T-cell (primary cell): ENCODE measurements at regions not wholly inside any gene's neighbourhood (a gene's known extent, or its start where the extent isn't known, plus 50 kb on each side); places are given as distances from the start of the nearest gene placed in this dataset.

Experiments
- ATAC-seq, 4 experiments: fragments of 200-7000 bp in 3 of 4; fragments of 150-1000 bp in 1 of 4; cut with Tn5 transposase; replicated peaks in 1 of 4; 1 replicate in 3 of 4; 2 replicates in 1 of 4; pipeline ENCODE4 v1.10.0; 2021; ENCODE audit warnings: moderate library complexity in 3 of 4, mild to moderate bottlenecking in 2 of 4, moderate number of reproducible peaks in 1 of 4
- CTCF ChIA-PET, 2 donors: fragments of 300-600 bp; sonication (Branson Sonifier 250); formaldehyde crosslinking; loops; one replicate each; lab custom pipeline; 2022; ENCODE audit warnings: antibody characterized with exemption in 2 of 2; lab: Charles Lee
- POLR2A ChIA-PET, 2 donors: fragments of 300-600 bp; sonication (Branson Sonifier 250); formaldehyde crosslinking; loops; one replicate each; lab custom pipeline; 2022; ENCODE audit warnings: antibody characterized with exemption in 2 of 2; lab: Charles Lee
- DNase-seq, 35 experiments: peaks; one replicate each; pipeline versions ENCODE4 v3.0.0 to v3.0.0-alpha.2; 2013 to 2023
- H3K27ac ChIP-seq: one replicate; pipeline ENCODE4 v1.5.1; 2013; ENCODE audit warnings: low read length
- H3K27me3 ChIP-seq, 2 experiments: replicated peaks in 1 of 2; 1 replicate in 1 of 2; 2 replicates in 1 of 2; pipeline versions ENCODE4 v1.6.1 to v1.7.0; 2013; ENCODE audit warnings: low read length in 1 of 2, mixed read lengths in 1 of 2; ENCODE audit not compliant: control insufficient read depth in 2 of 2, insufficient read depth in 2 of 2; ENCODE audit errors: extremely low read depth in 1 of 2
- H3K36me3 ChIP-seq, 2 donors: 1 replicate in 1 of 2; 2 replicates in 1 of 2; pipeline versions ENCODE4 v1.6.1 to v1.7.0; 2013; ENCODE audit warnings: low read length in 1 of 2; ENCODE audit not compliant: control insufficient read depth in 2 of 2, insufficient read depth in 1 of 2; ENCODE audit errors: extremely low read depth in 1 of 2
- H3K4me1 ChIP-seq, 2 experiments: 1 replicate in 1 of 2; 2 replicates in 1 of 2; pipeline versions ENCODE4 v1.6.1 to v1.7.0; 2013; ENCODE audit warnings: low read length in 2 of 2, mixed read lengths in 1 of 2; ENCODE audit not compliant: insufficient read depth in 2 of 2, control insufficient read depth in 1 of 2; ENCODE audit errors: extremely low read depth in 1 of 2
- H3K4me3 ChIP-seq, 2 donors: 1 replicate in 1 of 2; 2 replicates in 1 of 2; pipeline versions ENCODE4 v1.5.1 to v1.7.0; 2013; ENCODE audit warnings: mild to moderate bottlenecking in 2 of 2, low read length in 1 of 2, moderate library complexity in 1 of 2; ENCODE audit not compliant: control insufficient read depth in 1 of 2; ENCODE audit errors: extremely low read depth in 1 of 2
- H3K9me3 ChIP-seq: 2 replicates; pipeline ENCODE4 v1.7.0; 2013
- H3K27ac Mint-ChIP-seq, 2 donors: one replicate each; pipeline ENCODE4 v1.8.0; 2020 to 2021; ENCODE audit warnings: mild to moderate bottlenecking in 2 of 2, mixed read lengths in 2 of 2
- H3K27me3 Mint-ChIP-seq, 2 donors: one replicate each; pipeline ENCODE4 v1.8.0; 2021 to 2022; ENCODE audit warnings: mixed read lengths in 2 of 2
- H3K36me3 Mint-ChIP-seq: one replicate; pipeline ENCODE4 v1.8.0; 2021; ENCODE audit warnings: mixed read lengths
- H3K4me1 Mint-ChIP-seq, 3 donors: one replicate each; pipeline ENCODE4 v1.8.0; 2020 to 2022; ENCODE audit warnings: mixed read lengths in 3 of 3, mild to moderate bottlenecking in 1 of 3
- H3K4me3 Mint-ChIP-seq, 3 donors: one replicate each; pipeline ENCODE4 v1.8.0; 2020 to 2022; ENCODE audit warnings: mild to moderate bottlenecking in 3 of 3, mixed read lengths in 3 of 3, moderate library complexity in 3 of 3
- H3K9me3 Mint-ChIP-seq, 3 donors: one replicate each; pipeline ENCODE4 v1.8.0; 2020 to 2022; ENCODE audit warnings: mixed read lengths in 3 of 3
- WGBS: methylation state at CpG from one replicate; pipeline ENCODE4 v1.1.5; 2013; ENCODE audit warnings: missing lambda C conversion rate; ENCODE audit not compliant: insufficient coverage; 5-methylcytosine and 5-hydroxymethylcytosine counted together

DNA sequence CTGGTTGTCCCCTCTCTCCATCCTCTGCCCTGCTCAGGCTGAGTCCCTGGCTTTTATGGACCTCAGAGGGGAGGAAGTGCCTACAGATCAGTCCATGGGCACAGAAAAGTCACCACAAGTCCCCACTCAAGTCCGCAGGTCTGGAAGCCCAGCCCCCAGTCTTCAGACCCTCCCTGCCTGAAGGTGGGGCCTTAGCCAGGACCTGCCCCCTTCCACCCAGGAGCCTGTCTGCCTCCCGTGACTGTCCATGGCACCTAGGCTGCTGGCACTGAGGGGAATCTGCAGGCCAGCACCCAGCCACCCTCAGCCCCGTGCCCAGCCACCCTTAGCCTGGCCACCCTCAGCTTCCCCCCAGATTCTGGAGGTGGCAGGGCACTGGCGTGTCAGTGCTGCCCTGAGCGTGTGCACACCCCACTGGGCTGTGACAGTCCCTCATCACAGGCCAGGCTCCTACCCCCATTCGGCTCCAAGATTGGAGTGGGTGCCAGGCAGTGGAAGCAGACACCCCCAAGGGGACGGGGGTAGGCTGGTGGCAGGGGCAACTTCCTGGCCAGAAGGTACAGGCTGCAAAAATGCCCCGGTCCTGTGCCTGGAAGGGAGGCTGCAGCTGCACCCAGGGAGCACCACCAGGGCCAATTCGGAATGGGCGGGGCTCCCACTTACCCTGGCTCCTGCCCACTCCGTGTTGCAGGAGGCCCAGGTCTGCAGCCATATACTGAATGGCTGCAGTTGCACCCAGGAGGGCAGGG, 154.7 kb upstream of the RMP24 start:
- Mint-ChIP-seq H3K27me3 (peaks cover 5 to 11% of the 10 kb centered on the region in 2 donors), H3K9me3 (no peaks in the 10 kb centered on the region), H3K4me3 (no peak overlapping the region), H3K4me1 (no peaks in the 10 kb centered on the region), H3K27ac (no peak overlapping the region), H3K36me3 (no peaks in the 10 kb centered on the region)
- DNase-seq = no peak
- ChIA-PET POLR2A (no interaction called here), CTCF (no interaction called here)
- no peaks in the 10 kb centered on the region for H3K9me3 ChIP-seq
- no peaks in the 10 kb centered on the region for H3K36me3 ChIP-seq
- no peak for ATAC-seq
- WGBS = 80% methylated on average over 11 of the region's 11 CpGs
- no peak overlapping the region for H3K4me3 ChIP-seq
- no peak overlapping the region for H3K27ac ChIP-seq
- H3K4me1 ChIP-seq = no peaks in the 10 kb centered on the region
- H3K27me3 ChIP-seq = peaks cover 0 to 10% of the 10 kb centered on the region in 2 experiments

DNA sequence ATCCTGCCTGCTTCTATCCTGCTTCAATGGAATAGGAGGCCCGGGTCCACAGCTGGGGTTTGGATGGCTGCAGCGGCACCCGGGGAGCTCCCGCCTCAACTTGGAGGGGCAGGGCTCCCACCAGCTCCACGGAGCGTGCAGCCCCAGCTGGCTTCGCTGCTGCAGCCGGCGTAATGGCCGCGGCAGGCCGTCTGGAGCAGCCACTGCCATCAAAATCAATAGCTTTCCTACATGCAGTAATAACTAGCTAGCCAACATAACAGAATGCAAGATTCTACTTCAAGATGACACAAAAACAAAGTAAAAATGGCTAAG, 154.2 kb upstream of the RMP24 start:
- no peaks in the 10 kb centered on the region for H3K36me3 Mint-ChIP-seq
- Histone ChIP-seq H3K27me3 (peaks cover 0 to 10% of the 10 kb centered on the region in 2 experiments), H3K4me3 (no peak overlapping the region), H3K9me3 (no peaks in the 10 kb centered on the region), H3K4me1 (no peaks in the 10 kb centered on the region), H3K36me3 (no peaks in the 10 kb centered on the region), H3K27ac (no peak overlapping the region)
- 86% methylated on average over 8 of the region's 12 CpGs for WGBS
- CTCF ChIA-PET = no interaction called here
- POLR2A ChIA-PET = no interaction called here
- ATAC-seq (no peak), DNase-seq (no peak)
- H3K4me3 Mint-ChIP-seq = no peak overlapping the region
- no peaks in the 10 kb centered on the region for H3K9me3 Mint-ChIP-seq
- no peak overlapping the region for H3K27ac Mint-ChIP-seq
- H3K4me1 Mint-ChIP-seq = no peaks in the 10 kb centered on the region
- H3K27me3 Mint-ChIP-seq = peaks cover 5 to 11% of the 10 kb centered on the region in 2 donors

DNA sequence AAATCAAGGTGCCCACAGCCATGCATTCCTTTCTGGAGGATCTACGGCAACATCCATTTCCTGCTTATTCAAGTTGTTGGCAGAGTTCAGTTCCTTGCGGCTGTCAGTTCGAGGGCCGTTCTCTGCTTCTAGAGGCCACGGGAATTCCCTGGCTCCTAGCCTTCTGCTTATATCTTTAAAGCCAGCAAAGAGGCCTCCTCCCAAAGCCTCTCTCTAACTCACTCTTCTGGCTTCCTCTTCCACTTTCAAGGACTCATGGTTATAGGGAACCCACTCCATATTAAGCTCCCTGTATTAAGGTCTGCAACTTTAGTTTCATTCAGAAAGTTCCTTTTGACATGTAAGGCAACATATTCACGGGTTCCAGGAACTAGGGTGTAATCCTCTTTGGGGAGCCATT, 150.1 kb upstream of the RMP24 start:
- peaks cover 0 to 9% of the 10 kb centered on the region in 2 experiments for H3K27me3 ChIP-seq
- WGBS = 91% methylated on average over 5 of the region's 6 CpGs

DNA sequence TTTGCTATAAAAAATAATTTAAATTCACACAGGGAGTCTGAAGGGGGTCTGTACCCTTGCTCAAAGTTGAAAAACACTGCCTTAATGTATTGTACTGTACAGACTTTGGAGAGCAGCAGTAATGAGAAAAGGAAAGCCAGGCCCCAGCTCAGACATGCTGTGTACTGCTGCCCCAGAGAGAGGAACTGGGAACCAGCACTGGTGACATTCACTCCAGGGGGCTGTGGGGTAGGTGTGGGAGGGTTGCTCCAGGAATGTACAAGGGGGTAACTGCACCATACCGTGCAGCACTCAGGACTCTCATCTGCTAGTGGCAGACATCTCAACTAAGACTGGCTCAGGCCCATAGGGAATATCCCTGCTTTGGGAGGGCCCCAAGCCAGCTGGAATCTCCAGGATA, 146.0 kb upstream of the RMP24 start:
- POLR2A ChIA-PET = no interaction called here
- Histone ChIP-seq H3K4me3 (no peak overlapping the region), H3K27ac (no peak overlapping the region), H3K27me3 (no peaks in the 10 kb centered on the region), H3K4me1 (no peaks in the 10 kb centered on the region), H3K9me3 (no peaks in the 10 kb centered on the region), H3K36me3 (no peaks in the 10 kb centered on the region)
- Mint-ChIP-seq H3K4me3 (no peak overlapping the region), H3K27ac (no peak overlapping the region), H3K27me3 (peaks cover 10 to 21% of the 10 kb centered on the region in 2 donors), H3K9me3 (peaks cover 3 to 4% (median 4%) of the 10 kb centered on the region in 3 donors), H3K36me3 (no peaks in the 10 kb centered on the region), H3K4me1 (no peaks in the 10 kb centered on the region)
- no peak for ATAC-seq
- 100% methylated on average over 1 of the region's 1 CpG for WGBS
- no peak for DNase-seq
- CTCF ChIA-PET = no interaction called here

More for the DNA sequence above, 150.1 kb upstream of the RMP24 start:
- Histone ChIP-seq H3K4me3 (no peak overlapping the region), H3K27ac (no peak overlapping the region), H3K36me3 (no peaks in the 10 kb centered on the region), H3K4me1 (no peaks in the 10 kb centered on the region), H3K9me3 (no peaks in the 10 kb centered on the region)
- H3K27ac Mint-ChIP-seq = no peak overlapping the region
- H3K27me3 Mint-ChIP-seq = peaks cover 7 to 8% of the 10 kb centered on the region in 2 donors
- no peak for ATAC-seq
- H3K9me3 Mint-ChIP-seq = no peaks in the 10 kb centered on the region
- ChIA-PET CTCF (no interaction called here), POLR2A (no interaction called here)
- no peak for DNase-seq
- no peaks in the 10 kb centered on the region for H3K4me1 Mint-ChIP-seq
- H3K4me3 Mint-ChIP-seq = no peak overlapping the region
- H3K36me3 Mint-ChIP-seq = no peaks in the 10 kb centered on the region

DNA sequence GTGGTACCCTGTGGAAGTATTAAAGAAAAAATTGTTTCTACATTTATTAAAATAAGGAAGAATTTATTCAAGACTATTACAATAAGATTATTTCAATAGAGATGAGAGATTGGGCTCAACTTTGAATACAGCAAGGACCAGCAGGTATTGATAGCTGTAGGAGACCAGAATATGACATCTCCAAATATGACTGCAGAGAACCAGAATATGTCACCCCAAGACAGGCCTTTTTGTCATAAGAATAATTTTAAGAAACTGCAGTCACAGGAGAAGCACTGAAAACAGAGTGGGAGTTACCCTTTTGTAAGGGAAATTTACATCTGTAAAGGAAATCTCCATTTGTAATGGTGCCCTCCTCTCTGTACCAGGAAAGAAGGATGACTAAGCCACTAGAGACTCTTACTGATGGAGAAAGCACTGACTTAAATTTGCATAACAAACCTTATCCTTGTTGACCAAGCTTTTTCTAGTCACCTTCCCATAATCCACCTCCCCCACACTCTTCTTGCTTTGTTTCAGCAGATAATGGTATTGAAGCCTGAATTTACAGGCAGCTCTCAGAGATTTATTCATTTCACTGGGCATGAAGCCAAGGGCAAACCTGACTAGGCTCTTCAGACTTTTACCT, 145.1 kb upstream of the RMP24 start:
- POLR2A ChIA-PET = no interaction called here
- no peak for ATAC-seq

DNA sequence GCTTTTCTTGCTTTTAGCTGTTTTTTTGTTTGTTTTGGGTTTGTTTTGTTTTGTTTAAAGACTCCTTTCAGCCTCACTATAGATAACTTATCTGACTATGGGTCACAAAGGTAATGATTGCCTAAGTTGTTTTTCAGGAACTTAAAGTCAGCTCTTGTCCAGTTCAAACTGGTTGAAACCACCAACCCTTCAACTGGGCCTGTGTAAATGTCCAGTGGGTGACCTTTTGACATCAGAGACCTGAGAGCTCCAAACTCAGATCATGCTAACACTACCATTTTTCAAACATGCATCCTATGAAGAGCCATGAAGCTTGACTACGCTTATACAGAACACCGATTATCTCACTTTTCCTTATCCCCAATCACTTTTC, 144.6 kb upstream of the RMP24 start:
- Histone ChIP-seq H3K9me3 (no peaks in the 10 kb centered on the region), H3K4me3 (no peak overlapping the region), H3K27ac (no peak overlapping the region), H3K27me3 (no peaks in the 10 kb centered on the region), H3K36me3 (no peaks in the 10 kb centered on the region), H3K4me1 (no peaks in the 10 kb centered on the region)
- DNase-seq = no peak
- no peaks in the 10 kb centered on the region for H3K36me3 Mint-ChIP-seq
- ChIA-PET POLR2A (no interaction called here), CTCF (no interaction called here)
- H3K9me3 Mint-ChIP-seq = peaks cover 3 to 16% (median 14%) of the 10 kb centered on the region in 3 donors
- no peak for ATAC-seq
- H3K4me1 Mint-ChIP-seq = no peaks in the 10 kb centered on the region
- 100% methylated on average over 2 of the region's 2 CpGs for WGBS
- no peak overlapping the region for H3K27ac Mint-ChIP-seq
- peaks cover 8 to 18% of the 10 kb centered on the region in 2 donors for H3K27me3 Mint-ChIP-seq
- no peak overlapping the region for H3K4me3 Mint-ChIP-seq

More for the DNA sequence above, 145.1 kb upstream of the RMP24 start:
- H3K27me3 ChIP-seq = no peaks in the 10 kb centered on the region
- no peaks in the 10 kb centered on the region for H3K36me3 ChIP-seq
- H3K4me3 Mint-ChIP-seq = no peak overlapping the region
- H3K27me3 Mint-ChIP-seq = peaks cover 10 to 20% of the 10 kb centered on the region in 2 donors
- DNase-seq = no peak
- H3K9me3 ChIP-seq = no peaks in the 10 kb centered on the region
- no peaks in the 10 kb centered on the region for H3K4me1 Mint-ChIP-seq
- no peak overlapping the region for H3K27ac ChIP-seq
- no peaks in the 10 kb centered on the region for H3K4me1 ChIP-seq
- H3K9me3 Mint-ChIP-seq = peaks cover 3 to 11% (median 9%) of the 10 kb centered on the region in 3 donors
- no peak overlapping the region for H3K27ac Mint-ChIP-seq
- CTCF ChIA-PET = no interaction called here
- no peak overlapping the region for H3K4me3 ChIP-seq
- H3K36me3 Mint-ChIP-seq = no peaks in the 10 kb centered on the region
